ENCODE measurements at regions not wholly inside any gene's neighbourhood (a gene's known extent, or its start where the extent isn't known, plus 50 kb on each side); places are given as distances from the start of the nearest gene placed in this dataset.

GRCh38 chr6:118714756-118715155, 63.4 kb upstream of the CEP85L start:
- Histone ChIP-seq H4K5ac (ENCODE audit: insufficient read length, low read depth, low read length) (no peak overlapping the region), H3K56ac (replicated peaks; ENCODE audit: insufficient read length, low read depth, low read length) (no peak overlapping the region), H3K23me2 (ENCODE audit: low read depth, low read length) (no peaks in the 10 kb centered on the region), H3K14ac (ENCODE audit: insufficient read length) (no peak overlapping the region), H2BK12ac (ENCODE audit: low read depth, low read length) (no peak overlapping the region), H3K79me2 (ENCODE audit: control insufficient read depth in 1 of 2, insufficient read depth in 2 of 2, low read length in 2 of 2) (no peaks in the 10 kb centered on the region), H3K36me3 (ENCODE audit: control insufficient read depth in 2 of 4, insufficient read depth in 4 of 4, low read length in 3 of 4) (no peaks in the 10 kb centered on the region), H3K4me1 (replicated peaks in 1 of 4; ENCODE audit: control insufficient read depth in 3 of 4, insufficient read depth in 4 of 4, low read length in 3 of 4) (peaks cover 0 to 3% (median 1%) of the 10 kb centered on the region in 4 experiments; a peak in 1 of 7 replicates), H3K18ac (ENCODE audit: extremely low read depth, low read length) (no peak overlapping the region), H3K4me3 (ENCODE audit: extremely low read depth in 1 of 4, insufficient read depth in 2 of 4, low read depth in 3 of 4, low read length in 4 of 4) (no peak overlapping the region), H3K4me2 (ENCODE audit: insufficient read depth in 1 of 2, low read depth in 2 of 2, low read length in 2 of 2) (no peak overlapping the region), H4K91ac (replicated peaks; ENCODE audit: insufficient read length, low read length) (no peak overlapping the region), H2AFZ (ENCODE audit: low read length) (no peak overlapping the region), H3K9ac (replicated peaks in 1 of 4; ENCODE audit: extremely low read depth in 1 of 4, low read depth in 3 of 4, low read length in 3 of 4) (no peak overlapping the region), H3K27me3 (replicated peaks in 1 of 4; ENCODE audit: control insufficient read depth in 3 of 4, extremely low read depth in 1 of 4, insufficient read depth in 3 of 4, low read length in 3 of 4) (no peaks in the 10 kb centered on the region; a peak in 1 of 7 replicates), H3K23ac (ENCODE audit: insufficient read length) (no peak overlapping the region), H3K9me3 (ENCODE audit: insufficient read depth in 2 of 2, low read depth in 1 of 2, low read length in 1 of 2) (no peaks in the 10 kb centered on the region), H3K4ac (replicated peaks; ENCODE audit: insufficient read length, low read depth, low read length) (no peak overlapping the region), H4K20me1 (replicated peaks in 1 of 2; ENCODE audit: control insufficient read depth in 1 of 2, insufficient read depth in 2 of 2, low read length in 2 of 2) (no peaks in the 10 kb centered on the region), H4K8ac (ENCODE audit: extremely low read depth, insufficient read depth, low read length) (no peak overlapping the region), H2BK5ac (ENCODE audit: low read depth, low read length) (no peak overlapping the region), H3K27ac (ENCODE audit: low read depth, low read length) (no peak overlapping the region), H2BK120ac (replicated peaks; ENCODE audit: low read depth, low read length) (no peak overlapping the region), H3K79me1 (ENCODE audit: low read depth, low read length) (no peaks in the 10 kb centered on the region), H2AK5ac (ENCODE audit: low read depth, low read length) (no peak overlapping the region), H2BK15ac (ENCODE audit: low read length) (no peak overlapping the region), H2BK20ac (ENCODE audit: low read length) (no peak overlapping the region)
- FAIRE-seq = no peak
- TF ChIP-seq ZNF274 (IDR thresholded peaks at IDR 0.05; ENCODE audit: borderline replicate concordance, extremely low read depth, low read length) = no peak
- no peak for TF ChIP-seq CEBPB (IDR thresholded peaks at IDR 0.05; ENCODE audit: low read depth, low read length)
- TF ChIP-seq SIX5 (IDR thresholded peaks at IDR 0.05; ENCODE audit: low read depth, low read length) = no peak
- TF ChIP-seq CTCF (IDR thresholded peaks at IDR 0.05; ENCODE audit: control extremely low read depth in 1 of 3, insufficient read depth in 1 of 3, low read depth in 1 of 3, low read length in 3 of 3) = no peak
- TF ChIP-seq KDM5A (IDR thresholded peaks at IDR 0.05; ENCODE audit: low read length) = no peak
- TF ChIP-seq HDAC6 (IDR thresholded peaks at IDR 0.05; ENCODE audit: low read depth, low read length) = no peak
- TF ChIP-seq SIRT6 (IDR thresholded peaks at IDR 0.05; ENCODE audit: low read length) = no peak
- no peak for TF ChIP-seq GABPA (IDR thresholded peaks at IDR 0.05; ENCODE audit: borderline replicate concordance, insufficient read depth, low read length)
- TF ChIP-seq ATF2 (IDR thresholded peaks at IDR 0.05; ENCODE audit: low read length) = no peak
- ChIA-PET CTCF (ENCODE audit: partially characterized antibody) (no interaction called here), POLR2A (ENCODE audit: partially characterized antibody) (interaction anchor here (1.5 kb wide), 1 partner anchor 63 kb away, joined by 3 read pairs; the partner anchor contains the start of gene CEP85L)
- 89% methylated on average over 3 of the region's 3 CpGs; no CpG with 5 or more reads in 1 of the 2 experiments for WGBS, 2 experiments (ENCODE audit: extremely low coverage in 1 of 2, insufficient coverage in 1 of 2, insufficient read length in 1 of 2, insufficient replicate concordance in 2 of 2, low coverage in 1 of 2, low lambda C conversion rate in 2 of 2, missing lambda C conversion rate in 1 of 2)
- no peak for DNase-seq (ENCODE audit: low read depth in 1 of 2, low spot score in 2 of 2)

Data from H1 (cell line).